ENCODE measurements at regions not wholly inside any gene's neighbourhood (a gene's known extent, or its start where the extent isn't known, plus 50 kb on each side); places are given as distances from the start of the nearest gene placed in this dataset.

- TF ChIP-seq EP300 (IDR thresholded peaks at IDR 0.05) (no peak), POLR2A (IDR thresholded peaks at IDR 0.05) (no peak)
- TF ChIP-seq, protein P1, sequence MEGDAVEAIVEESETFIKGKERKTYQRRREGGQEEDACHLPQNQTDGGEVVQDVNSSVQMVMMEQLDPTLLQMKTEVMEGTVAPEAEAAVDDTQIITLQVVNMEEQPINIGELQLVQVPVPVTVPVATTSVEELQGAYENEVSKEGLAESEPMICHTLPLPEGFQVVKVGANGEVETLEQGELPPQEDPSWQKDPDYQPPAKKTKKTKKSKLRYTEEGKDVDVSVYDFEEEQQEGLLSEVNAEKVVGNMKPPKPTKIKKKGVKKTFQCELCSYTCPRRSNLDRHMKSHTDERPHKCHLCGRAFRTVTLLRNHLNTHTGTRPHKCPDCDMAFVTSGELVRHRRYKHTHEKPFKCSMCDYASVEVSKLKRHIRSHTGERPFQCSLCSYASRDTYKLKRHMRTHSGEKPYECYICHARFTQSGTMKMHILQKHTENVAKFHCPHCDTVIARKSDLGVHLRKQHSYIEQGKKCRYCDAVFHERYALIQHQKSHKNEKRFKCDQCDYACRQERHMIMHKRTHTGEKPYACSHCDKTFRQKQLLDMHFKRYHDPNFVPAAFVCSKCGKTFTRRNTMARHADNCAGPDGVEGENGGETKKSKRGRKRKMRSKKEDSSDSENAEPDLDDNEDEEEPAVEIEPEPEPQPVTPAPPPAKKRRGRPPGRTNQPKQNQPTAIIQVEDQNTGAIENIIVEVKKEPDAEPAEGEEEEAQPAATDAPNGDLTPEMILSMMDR (IDR thresholded peaks at IDR 0.05): no peak
Observed at GRCh38 chr5:57665146-57665936, 182.7 kb upstream of the ACTBL2 start.

Data from stomach (tissue), 4 donors.